ENCODE measurements at regions not wholly inside any gene's neighbourhood (a gene's known extent, or its start where the extent isn't known, plus 50 kb on each side); places are given as distances from the start of the nearest gene placed in this dataset.

DNA sequence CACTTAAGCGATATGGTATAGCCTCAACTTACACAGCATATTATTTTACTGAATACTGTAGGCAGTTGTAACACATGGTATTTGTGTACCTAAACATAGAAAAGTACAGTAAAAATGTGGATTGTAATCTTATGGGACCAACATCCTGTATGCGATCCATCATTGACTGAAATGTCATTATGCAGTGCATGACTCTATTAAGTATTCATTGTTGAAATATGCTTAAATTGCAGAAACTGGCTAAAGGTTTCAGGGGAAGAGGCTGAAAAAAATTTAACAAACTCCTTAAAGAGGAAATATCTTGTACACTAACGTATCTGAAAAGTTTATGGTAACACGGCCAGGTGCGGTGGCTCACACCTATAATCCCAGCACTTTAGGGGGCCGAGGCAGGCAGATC lies 214.1 kb upstream of the PARD3B start:
- Histone ChIP-seq H3K4me3 (no peak overlapping the region), H3K27ac (no peak overlapping the region), H3K9me3 (ENCODE audit: low read depth) (no peaks in the 10 kb centered on the region), H3K36me3 (no peaks in the 10 kb centered on the region), H3K27me3 (no peaks in the 10 kb centered on the region), H3K4me1 (ENCODE audit: low read depth) (no peaks in the 10 kb centered on the region)
- DNase-seq (ENCODE audit: low read depth in 1 of 2, low spot score in 1 of 2), result no peak
- TF ChIP-seq, protein P1, sequence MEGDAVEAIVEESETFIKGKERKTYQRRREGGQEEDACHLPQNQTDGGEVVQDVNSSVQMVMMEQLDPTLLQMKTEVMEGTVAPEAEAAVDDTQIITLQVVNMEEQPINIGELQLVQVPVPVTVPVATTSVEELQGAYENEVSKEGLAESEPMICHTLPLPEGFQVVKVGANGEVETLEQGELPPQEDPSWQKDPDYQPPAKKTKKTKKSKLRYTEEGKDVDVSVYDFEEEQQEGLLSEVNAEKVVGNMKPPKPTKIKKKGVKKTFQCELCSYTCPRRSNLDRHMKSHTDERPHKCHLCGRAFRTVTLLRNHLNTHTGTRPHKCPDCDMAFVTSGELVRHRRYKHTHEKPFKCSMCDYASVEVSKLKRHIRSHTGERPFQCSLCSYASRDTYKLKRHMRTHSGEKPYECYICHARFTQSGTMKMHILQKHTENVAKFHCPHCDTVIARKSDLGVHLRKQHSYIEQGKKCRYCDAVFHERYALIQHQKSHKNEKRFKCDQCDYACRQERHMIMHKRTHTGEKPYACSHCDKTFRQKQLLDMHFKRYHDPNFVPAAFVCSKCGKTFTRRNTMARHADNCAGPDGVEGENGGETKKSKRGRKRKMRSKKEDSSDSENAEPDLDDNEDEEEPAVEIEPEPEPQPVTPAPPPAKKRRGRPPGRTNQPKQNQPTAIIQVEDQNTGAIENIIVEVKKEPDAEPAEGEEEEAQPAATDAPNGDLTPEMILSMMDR (IDR thresholded peaks at IDR 0.05; ENCODE audit: low read depth, low read length), result no peak

DNA sequence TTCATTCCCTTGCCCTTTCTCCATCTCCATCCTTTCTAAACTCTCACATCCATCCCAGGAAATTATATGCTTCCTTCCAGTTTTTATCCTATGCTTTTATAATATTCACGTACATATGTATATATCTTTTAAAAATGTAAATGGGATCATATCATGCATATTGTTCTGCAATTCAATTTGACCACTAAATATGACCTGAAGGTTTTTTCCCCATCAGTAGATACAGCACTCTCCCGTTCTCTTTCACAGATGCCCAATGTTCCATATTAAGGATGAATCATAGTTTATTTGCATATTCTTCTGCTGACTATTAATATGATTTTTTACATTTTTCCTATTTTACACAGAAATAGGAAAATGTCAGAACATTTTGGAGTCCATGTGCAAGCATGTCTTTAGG lies 213.3 kb upstream of the PARD3B start:
- no peak overlapping the region for H3K4me3 ChIP-seq
- H3K9me3 ChIP-seq (ENCODE audit: low read depth), result no peaks in the 10 kb centered on the region
- no peaks in the 10 kb centered on the region for H3K27me3 ChIP-seq
- H3K36me3 ChIP-seq, result no peaks in the 10 kb centered on the region
- DNase-seq (ENCODE audit: low read depth in 1 of 2, low spot score in 1 of 2), result no peak
- TF ChIP-seq, protein P1 (IDR thresholded peaks at IDR 0.05; ENCODE audit: low read depth, low read length), result no peak
- H3K4me1 ChIP-seq (ENCODE audit: low read depth), result no peaks in the 10 kb centered on the region
- H3K27ac ChIP-seq, result no peak overlapping the region

- H3K4me1 ChIP-seq (ENCODE audit: low read depth), result no peaks in the 10 kb centered on the region
- H3K27me3 ChIP-seq, result no peaks in the 10 kb centered on the region
- TF ChIP-seq, protein P1 (IDR thresholded peaks at IDR 0.05; ENCODE audit: low read depth, low read length), result no peak
- no peak for DNase-seq (ENCODE audit: low read depth in 1 of 2, low spot score in 1 of 2)
- no peaks in the 10 kb centered on the region for H3K9me3 ChIP-seq (ENCODE audit: low read depth)
- H3K36me3 ChIP-seq, result no peaks in the 10 kb centered on the region
- no peak overlapping the region for H3K27ac ChIP-seq
- H3K4me3 ChIP-seq, result no peak overlapping the region
These were observed 212.6 kb upstream of the PARD3B start for GRCh38 chr2:204332706-204333105.

DNA sequence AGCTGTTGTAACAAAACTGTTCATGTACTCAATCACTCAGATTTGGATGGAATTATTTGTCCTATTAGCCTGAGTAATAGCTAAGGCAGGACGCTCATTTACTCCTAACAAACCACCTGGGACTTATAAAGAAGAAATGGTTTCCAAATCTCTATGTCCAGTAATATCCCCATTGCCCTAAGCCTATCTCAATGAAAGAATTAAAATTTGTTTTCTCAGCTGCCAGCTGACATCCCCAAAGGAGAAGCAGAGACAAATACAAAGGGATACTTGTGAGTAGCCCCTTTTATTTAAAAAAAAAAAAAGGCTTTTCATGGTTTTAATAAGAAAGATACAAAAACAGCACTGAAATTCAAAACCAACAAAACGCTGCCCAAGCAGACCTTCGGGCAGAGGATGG lies 211.4 kb upstream of the PARD3B start:
- no peak for DNase-seq (ENCODE audit: low read depth in 1 of 2, low spot score in 1 of 2)
- TF ChIP-seq, protein P1 (IDR thresholded peaks at IDR 0.05; ENCODE audit: low read depth, low read length), result no peak
- H3K27ac ChIP-seq, result no peak overlapping the region
- no peak overlapping the region for H3K4me3 ChIP-seq
- no peaks in the 10 kb centered on the region for H3K27me3 ChIP-seq
- no peaks in the 10 kb centered on the region for H3K9me3 ChIP-seq (ENCODE audit: low read depth)
- no peaks in the 10 kb centered on the region for H3K36me3 ChIP-seq
- H3K4me1 ChIP-seq (ENCODE audit: low read depth), result no peaks in the 10 kb centered on the region

DNA sequence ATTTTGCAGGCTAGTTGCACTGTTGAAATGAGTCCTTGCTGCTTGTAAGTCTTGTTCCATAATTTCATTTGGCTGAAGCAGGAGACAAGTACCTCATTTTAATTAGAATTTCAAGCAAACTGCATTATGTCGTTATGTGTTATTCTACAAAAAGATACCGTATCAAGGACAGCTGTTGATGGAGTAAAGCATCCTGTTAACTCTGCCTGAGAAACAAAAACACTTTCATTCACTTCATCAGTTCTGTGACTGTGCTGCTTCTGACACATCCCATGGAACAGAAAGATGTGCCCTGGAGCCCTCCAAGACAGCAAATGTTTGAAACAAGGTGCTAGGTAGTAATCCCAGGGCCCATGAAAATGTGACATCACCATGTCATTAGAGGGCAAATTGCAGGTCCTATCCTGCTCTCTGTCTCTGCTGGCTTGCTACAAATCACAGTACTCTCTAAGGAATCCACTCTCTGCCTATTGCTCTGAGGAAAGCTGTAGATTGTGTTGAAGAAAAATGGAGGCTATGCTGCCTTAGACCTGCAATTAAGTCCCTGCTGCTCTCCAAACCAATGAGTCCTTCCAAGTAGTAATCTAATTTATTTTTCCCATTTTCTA lies 209.7 kb upstream of the PARD3B start:
- no peaks in the 10 kb centered on the region for H3K27me3 ChIP-seq
- H3K4me1 ChIP-seq (ENCODE audit: low read depth), result no peaks in the 10 kb centered on the region
- TF ChIP-seq, protein P1 (IDR thresholded peaks at IDR 0.05; ENCODE audit: low read depth, low read length), result no peak
- no peak overlapping the region for H3K27ac ChIP-seq
- DNase-seq (ENCODE audit: low read depth in 1 of 2, low spot score in 1 of 2), result no peak
- no peak overlapping the region for H3K4me3 ChIP-seq
- no peaks in the 10 kb centered on the region for H3K36me3 ChIP-seq
- H3K9me3 ChIP-seq (ENCODE audit: low read depth), result no peaks in the 10 kb centered on the region
